ENCODE measurements at regions not wholly inside any gene's neighbourhood (a gene's known extent, or its start where the extent isn't known, plus 50 kb on each side); places are given as distances from the start of the nearest gene placed in this dataset.

DNA sequence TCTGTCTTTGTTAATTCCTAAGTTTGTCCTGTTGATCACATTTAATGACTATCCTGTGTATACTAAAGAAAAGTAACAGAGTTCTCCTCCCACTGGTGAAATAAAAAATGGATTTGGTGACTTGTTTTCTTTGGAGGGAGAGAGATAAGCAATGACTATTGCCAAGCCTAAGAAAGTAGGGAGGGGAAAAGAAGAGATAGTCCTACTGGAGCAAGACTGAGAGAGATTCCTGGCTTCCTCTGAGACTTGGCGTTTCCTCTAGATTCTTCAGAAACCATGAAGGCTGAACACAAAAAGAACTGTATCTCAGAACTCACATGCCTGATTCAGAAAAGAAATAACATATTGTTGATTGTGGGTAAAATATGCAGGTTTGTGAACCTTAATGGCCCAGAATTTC is 406.5 kb downstream of the FOXO1 start:
- in situ Hi-C loops (cut with MboI) (no loop called here), intact Hi-C loops (cut with micrococcal nuclease) (no loop called here)
- Histone ChIP-seq H3K27me3 (ENCODE audit: control insufficient read depth in 2 of 2, insufficient read depth in 2 of 2, low read length in 2 of 2) (no peaks in the 10 kb centered on the region), H3K9me3 (replicated peaks; ENCODE audit: control insufficient read depth, insufficient read depth, low read depth, low read length) (no peaks in the 10 kb centered on the region), H3K79me2 (ENCODE audit: control insufficient read depth, insufficient read depth, low read length) (no peaks in the 10 kb centered on the region), H3K9ac (ENCODE audit: insufficient read depth in 1 of 2, low read depth in 2 of 2, low read length in 2 of 2) (no peak overlapping the region), H3K4me3 (no peak overlapping the region), H3K4me1 (replicated peaks in 1 of 2; ENCODE audit: control insufficient read depth in 2 of 2, insufficient read depth in 2 of 2, low read length in 2 of 2) (no peaks in the 10 kb centered on the region), H2AFZ (ENCODE audit: low read depth, low read length) (no peak overlapping the region), H4K20me1 (replicated peaks; ENCODE audit: control insufficient read depth, insufficient read depth, low read length) (no peaks in the 10 kb centered on the region), H3K27ac (ENCODE audit: extremely low read depth, low read depth, low read length) (no peak overlapping the region), H3K36me3 (ENCODE audit: control insufficient read depth, insufficient read depth, low read length) (no peaks in the 10 kb centered on the region), H3K9me1 (ENCODE audit: control insufficient read depth, insufficient read depth, low read length) (no peaks in the 10 kb centered on the region), H3K4me2 (ENCODE audit: insufficient read depth, low read length) (no peak overlapping the region)
- no TSS peak for BruUV-seq (replicated peaks)
- no peak for TF ChIP-seq NFE2L1 (tag; IDR thresholded peaks at IDR 0.05; ENCODE audit: borderline replicate concordance, low read depth)
- no peak for TF ChIP-seq ETV6 (IDR thresholded peaks at IDR 0.05; ENCODE audit: borderline replicate concordance in 1 of 2, low read depth in 2 of 2, low read length in 1 of 2)
- no peak for TF ChIP-seq ETV6 (CRISPR knock-in tag; IDR thresholded peaks at IDR 0.05; ENCODE audit: borderline replicate concordance)
- no peak for TF ChIP-seq CBX1 (IDR thresholded peaks at IDR 0.05; ENCODE audit: low read depth)
- no peak for TF ChIP-seq ATF2 (CRISPR knock-in tag; IDR thresholded peaks at IDR 0.05)
- no peak for TF ChIP-seq ETS2 (tag; IDR thresholded peaks at IDR 0.05; ENCODE audit: borderline replicate concordance, poor library complexity, severe bottlenecking)
- DNase-seq (ENCODE audit: extremely low read depth in 1 of 4, low spot score in 3 of 4) = no peak
- POLR2A ChIA-PET = no interaction called here
- CTCF ChIA-PET (ENCODE audit: low intra/inter-chr PET ratio) = no interaction called here
- no peak for ATAC-seq
- FAIRE-seq = no peak
- 0% methylated on average over 1 of the region's 1 CpG for WGBS (ENCODE audit: insufficient coverage, low coverage, missing lambda C conversion rate)
